ENCODE measurements at regions not wholly inside any gene's neighbourhood (a gene's known extent, or its start where the extent isn't known, plus 50 kb on each side); places are given as distances from the start of the nearest gene placed in this dataset.

DNA sequence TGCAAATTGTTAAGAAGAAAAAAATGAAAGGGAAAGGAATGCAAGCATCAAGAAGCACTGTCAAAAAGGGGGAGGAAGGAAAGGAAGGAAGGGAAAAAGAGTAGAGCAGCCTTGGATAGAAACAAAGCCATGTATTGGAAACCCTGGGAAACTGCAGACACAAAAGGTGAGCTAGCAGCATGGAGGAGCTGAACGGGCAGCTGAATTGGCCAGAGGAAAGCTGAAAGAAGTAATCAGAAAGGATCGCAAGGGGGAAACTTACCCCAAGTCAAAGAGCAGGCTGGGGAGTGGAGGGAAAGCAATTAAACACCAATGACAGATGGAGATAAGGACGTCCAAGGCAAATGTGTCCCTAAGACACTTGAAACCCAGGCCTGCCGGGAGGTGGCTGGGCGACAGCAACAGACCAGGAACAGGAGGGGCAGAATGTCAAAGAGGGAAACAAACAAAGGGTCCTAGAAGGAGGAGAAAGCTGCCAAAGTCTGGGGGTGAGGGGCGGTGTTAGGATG, 93.8 kb upstream of the SVIL start:
- TF ChIP-seq, protein P1, sequence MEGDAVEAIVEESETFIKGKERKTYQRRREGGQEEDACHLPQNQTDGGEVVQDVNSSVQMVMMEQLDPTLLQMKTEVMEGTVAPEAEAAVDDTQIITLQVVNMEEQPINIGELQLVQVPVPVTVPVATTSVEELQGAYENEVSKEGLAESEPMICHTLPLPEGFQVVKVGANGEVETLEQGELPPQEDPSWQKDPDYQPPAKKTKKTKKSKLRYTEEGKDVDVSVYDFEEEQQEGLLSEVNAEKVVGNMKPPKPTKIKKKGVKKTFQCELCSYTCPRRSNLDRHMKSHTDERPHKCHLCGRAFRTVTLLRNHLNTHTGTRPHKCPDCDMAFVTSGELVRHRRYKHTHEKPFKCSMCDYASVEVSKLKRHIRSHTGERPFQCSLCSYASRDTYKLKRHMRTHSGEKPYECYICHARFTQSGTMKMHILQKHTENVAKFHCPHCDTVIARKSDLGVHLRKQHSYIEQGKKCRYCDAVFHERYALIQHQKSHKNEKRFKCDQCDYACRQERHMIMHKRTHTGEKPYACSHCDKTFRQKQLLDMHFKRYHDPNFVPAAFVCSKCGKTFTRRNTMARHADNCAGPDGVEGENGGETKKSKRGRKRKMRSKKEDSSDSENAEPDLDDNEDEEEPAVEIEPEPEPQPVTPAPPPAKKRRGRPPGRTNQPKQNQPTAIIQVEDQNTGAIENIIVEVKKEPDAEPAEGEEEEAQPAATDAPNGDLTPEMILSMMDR (IDR thresholded peaks at IDR 0.05; ENCODE audit: extremely low read depth in 1 of 2, insufficient read depth in 1 of 2, low read depth in 1 of 2, low read length in 2 of 2) = no peak
- TF ChIP-seq EZH2 (IDR thresholded peaks at IDR 0.05; ENCODE audit: borderline replicate concordance, low read depth, low read length, severe bottlenecking) (no peak), POLR2A (IDR thresholded peaks at IDR 0.05; ENCODE audit: low read depth, low read length) (no peak)

All from endothelial cell of umbilical vein (primary cell).